Right lobe of liver (tissue), 4 donors: ENCODE measurements at regions not wholly inside any gene's neighbourhood (a gene's known extent, or its start where the extent isn't known, plus 50 kb on each side); places are given as distances from the start of the nearest gene placed in this dataset.

Experiments
- CTCF ChIP-seq, 4 donors: fragments of 200-600 bp in 3 of 4; fragments of 450-650 bp in 1 of 4; IDR thresholded peaks; one replicate each; pipeline versions ENCODE4 v1.5.1 to v1.8.0; 2016 to 2022; ENCODE audit warnings: antibody characterized with exemption in 4 of 4, mild to moderate bottlenecking in 2 of 4
- POLR2A ChIP-seq: fragments of 450-650 bp; IDR thresholded peaks from one replicate; pipeline ENCODE4 v1.6.1; 2017; ENCODE audit warnings: antibody characterized with exemption, mild to moderate bottlenecking
- donor health status: DM: no; HTN: no; CAD: no.
- donor health status: DM: no; HTN: no; CAD: no.
- donor health status: DM: no; HTN: yes; CAD: no.

DNA sequence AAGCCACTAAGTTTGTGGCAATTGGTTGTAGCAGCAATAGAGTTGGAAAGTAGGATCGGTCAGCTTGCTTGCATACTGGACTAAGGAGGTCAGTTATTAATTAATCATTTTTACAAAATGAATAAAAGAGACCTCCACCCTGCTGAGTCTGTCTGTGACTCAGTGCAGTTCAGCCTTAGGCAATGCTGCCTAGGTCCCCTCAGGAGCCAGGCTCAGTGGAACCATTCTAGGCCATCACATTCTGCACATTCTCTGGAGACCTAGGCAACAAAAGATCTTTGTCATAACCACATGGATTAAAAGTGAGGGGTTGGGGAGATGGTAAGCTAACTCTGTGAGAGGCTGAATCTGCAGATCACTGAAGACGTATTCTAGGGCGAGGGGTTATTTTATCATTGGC is 178.7 kb upstream of the CADM1 start:
- TF ChIP-seq CTCF (IDR thresholded peaks at IDR 0.05) = no peak
- TF ChIP-seq POLR2A = no peak
